ENCODE measurements at regions not wholly inside any gene's neighbourhood (a gene's known extent, or its start where the extent isn't known, plus 50 kb on each side); places are given as distances from the start of the nearest gene placed in this dataset.

DNA sequence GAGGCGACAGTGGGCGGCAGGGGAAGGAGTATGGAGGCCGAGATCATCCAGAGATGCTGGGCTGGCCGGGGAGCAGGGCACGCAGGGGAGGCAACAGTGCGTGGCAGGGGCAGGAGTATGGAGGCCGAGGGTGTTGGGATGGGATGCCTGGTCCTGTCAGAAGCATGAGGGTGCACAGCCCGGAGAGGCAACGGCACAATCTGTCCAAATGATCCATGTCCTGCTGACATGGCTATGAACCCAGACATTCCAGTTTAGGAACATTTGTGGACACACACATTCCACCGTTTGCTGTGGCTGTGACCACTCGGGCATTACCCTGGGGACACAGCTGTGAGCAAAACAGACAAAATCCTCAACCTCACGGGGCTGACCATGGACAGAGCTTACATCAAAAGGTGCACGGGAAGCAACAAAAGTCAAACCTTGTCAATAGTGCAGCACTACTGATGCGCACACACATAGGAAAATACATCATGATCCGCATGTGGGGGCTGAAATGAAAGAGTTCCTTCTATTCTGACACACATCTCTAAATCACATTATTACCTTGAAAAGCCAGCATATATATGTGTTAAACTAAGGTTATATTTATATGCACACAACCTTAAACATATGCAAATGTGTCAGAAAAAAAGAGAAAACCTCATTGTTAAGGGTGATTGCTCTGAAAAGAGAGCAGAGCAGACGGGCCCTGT is 144.0 kb upstream of the GPC1 start:
- Histone ChIP-seq H3K79me2 (ENCODE audit: insufficient read depth) (no peaks in the 10 kb centered on the region), H3K4me2 (no peak overlapping the region), H3F3A (replicated peaks; ENCODE audit: insufficient read depth) (no peaks in the 10 kb centered on the region), H3K4me1 (ENCODE audit: control insufficient read depth in 1 of 2, insufficient read depth in 2 of 2, low read depth in 1 of 2, low read length in 1 of 2) (peaks cover 0 to 5% of the 10 kb centered on the region in 2 experiments; a peak in 1 of 4 replicates), H3K27ac (ENCODE audit: low read depth in 2 of 2, low read length in 1 of 2) (no peak overlapping the region), H3K9ac (no peak overlapping the region), H4K20me1 (ENCODE audit: insufficient read depth) (no peaks in the 10 kb centered on the region), H3K27me3 (ENCODE audit: insufficient read depth) (no peaks in the 10 kb centered on the region), H3K4me3 (ENCODE audit: low read depth in 2 of 2, low read length in 1 of 2) (no peak overlapping the region), H3K36me3 (replicated peaks in 1 of 2; ENCODE audit: control insufficient read depth in 1 of 2, insufficient read depth in 2 of 2, low read length in 1 of 2) (no peaks in the 10 kb centered on the region), H3K9me3 (no peaks in the 10 kb centered on the region), H3K9me2 (no peaks in the 10 kb centered on the region), H2AFZ (ENCODE audit: low read depth) (no peak overlapping the region)
- POLR2A ChIA-PET: no interaction called here
- no peak for DNase-seq
- TF ChIP-seq EZH2phosphoT487 (IDR thresholded peaks at IDR 0.05; ENCODE audit: borderline replicate concordance, low read depth): no peak
- TF ChIP-seq GATA2 (CRISPR knock-in tag; IDR thresholded peaks at IDR 0.05): no peak
- WGBS (ENCODE audit: low lambda C conversion rate): 37% methylated on average over 16 of the region's 16 CpGs
- CTCF ChIA-PET: interaction anchor here (1.3 kb wide), 1 partner anchor 58 kb away, joined by 4 read pairs; no protein-coding TSS in a partner anchor

DNA sequence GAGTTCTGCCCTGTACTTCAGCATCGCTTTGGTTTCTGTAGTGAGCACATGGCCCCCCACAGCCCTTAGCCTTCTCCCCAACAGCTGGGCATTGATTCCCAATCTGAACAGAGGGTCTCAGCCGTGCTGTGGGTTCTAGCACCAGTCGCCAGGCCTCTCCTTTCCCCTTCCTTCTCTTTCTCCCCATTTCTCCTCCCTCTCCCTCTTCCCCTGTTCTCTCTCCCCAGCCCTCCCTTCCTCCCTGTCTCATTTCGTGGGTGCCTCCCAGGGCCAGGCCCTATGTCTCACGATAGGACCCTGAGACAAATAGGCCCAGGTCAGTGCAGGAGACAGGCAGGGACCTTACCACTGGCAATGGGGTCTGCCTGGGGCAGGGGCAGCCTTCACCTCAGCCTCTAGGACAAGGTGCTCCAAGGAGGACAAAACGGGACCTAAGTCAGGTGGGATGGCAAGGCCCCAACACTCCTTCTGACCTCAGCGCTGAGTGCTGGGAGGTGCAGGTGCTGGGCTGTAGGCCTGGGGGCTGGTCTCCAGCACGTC is 143.4 kb upstream of the GPC1 start:
- WGBS (ENCODE audit: low lambda C conversion rate): 30% methylated on average over 8 of the region's 8 CpGs
- no peaks in the 10 kb centered on the region for H3K9me2 ChIP-seq
- ChIA-PET CTCF (interaction anchor here (1.5 kb wide), 1 partner anchor 147 kb away, joined by 3 read pairs; no protein-coding TSS in a partner anchor), POLR2A (no interaction called here)
- H3K4me2 ChIP-seq: no peak overlapping the region
- no peaks in the 10 kb centered on the region for H3K27me3 ChIP-seq (ENCODE audit: insufficient read depth)
- H3F3A ChIP-seq (replicated peaks; ENCODE audit: insufficient read depth): no peaks in the 10 kb centered on the region
- no peaks in the 10 kb centered on the region for H3K9me3 ChIP-seq
- no peak for DNase-seq
- H4K20me1 ChIP-seq (ENCODE audit: insufficient read depth): no peaks in the 10 kb centered on the region
- no peak overlapping the region for H2AFZ ChIP-seq (ENCODE audit: low read depth)
- no peak overlapping the region for H3K4me3 ChIP-seq (ENCODE audit: low read depth in 2 of 2, low read length in 1 of 2)
- H3K27ac ChIP-seq (ENCODE audit: low read depth in 2 of 2, low read length in 1 of 2): no peak overlapping the region
- no peaks in the 10 kb centered on the region for H3K36me3 ChIP-seq (replicated peaks in 1 of 2; ENCODE audit: control insufficient read depth in 1 of 2, insufficient read depth in 2 of 2, low read length in 1 of 2)
- no peaks in the 10 kb centered on the region for H3K79me2 ChIP-seq (ENCODE audit: insufficient read depth)
- no peak overlapping the region for H3K9ac ChIP-seq
- H3K4me1 ChIP-seq (ENCODE audit: control insufficient read depth in 1 of 2, insufficient read depth in 2 of 2, low read depth in 1 of 2, low read length in 1 of 2): peaks cover 0 to 5% of the 10 kb centered on the region in 2 experiments; a peak in 1 of 4 replicates
- TF ChIP-seq RXRA (IDR thresholded peaks at IDR 0.05; ENCODE audit: borderline replicate concordance, low read depth) (no peak), CHD2 (IDR thresholded peaks at IDR 0.05; ENCODE audit: low read length, partially characterized antibody) (no peak), TCF12 (IDR thresholded peaks at IDR 0.05) (no peak), EP300 (IDR thresholded peaks at IDR 0.05; ENCODE audit: borderline replicate concordance in 1 of 2, low read depth in 1 of 2, low read length in 1 of 2) (no peak), SIN3A (IDR thresholded peaks at IDR 0.05; ENCODE audit: borderline replicate concordance, low read depth, low read length) (no peak), ELF1 (IDR thresholded peaks at IDR 0.05) (no peak), SMC3 (IDR thresholded peaks at IDR 0.05; ENCODE audit: low read depth, low read length) (no peak), GABPA (IDR thresholded peaks at IDR 0.05; ENCODE audit: low read depth) (no peak), REST (IDR thresholded peaks at IDR 0.05; ENCODE audit: low read depth, low read length) (no peak), FOXM1 (IDR thresholded peaks at IDR 0.05; ENCODE audit: low read depth) (no peak), NFIC (IDR thresholded peaks at IDR 0.05; ENCODE audit: borderline replicate concordance) (no peak), GATA2 (CRISPR knock-in tag; IDR thresholded peaks at IDR 0.05) (no peak)
- TF ChIP-seq, protein P1, sequence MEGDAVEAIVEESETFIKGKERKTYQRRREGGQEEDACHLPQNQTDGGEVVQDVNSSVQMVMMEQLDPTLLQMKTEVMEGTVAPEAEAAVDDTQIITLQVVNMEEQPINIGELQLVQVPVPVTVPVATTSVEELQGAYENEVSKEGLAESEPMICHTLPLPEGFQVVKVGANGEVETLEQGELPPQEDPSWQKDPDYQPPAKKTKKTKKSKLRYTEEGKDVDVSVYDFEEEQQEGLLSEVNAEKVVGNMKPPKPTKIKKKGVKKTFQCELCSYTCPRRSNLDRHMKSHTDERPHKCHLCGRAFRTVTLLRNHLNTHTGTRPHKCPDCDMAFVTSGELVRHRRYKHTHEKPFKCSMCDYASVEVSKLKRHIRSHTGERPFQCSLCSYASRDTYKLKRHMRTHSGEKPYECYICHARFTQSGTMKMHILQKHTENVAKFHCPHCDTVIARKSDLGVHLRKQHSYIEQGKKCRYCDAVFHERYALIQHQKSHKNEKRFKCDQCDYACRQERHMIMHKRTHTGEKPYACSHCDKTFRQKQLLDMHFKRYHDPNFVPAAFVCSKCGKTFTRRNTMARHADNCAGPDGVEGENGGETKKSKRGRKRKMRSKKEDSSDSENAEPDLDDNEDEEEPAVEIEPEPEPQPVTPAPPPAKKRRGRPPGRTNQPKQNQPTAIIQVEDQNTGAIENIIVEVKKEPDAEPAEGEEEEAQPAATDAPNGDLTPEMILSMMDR (IDR thresholded peaks at IDR 0.05): no peak
- TF ChIP-seq, protein P2, sequence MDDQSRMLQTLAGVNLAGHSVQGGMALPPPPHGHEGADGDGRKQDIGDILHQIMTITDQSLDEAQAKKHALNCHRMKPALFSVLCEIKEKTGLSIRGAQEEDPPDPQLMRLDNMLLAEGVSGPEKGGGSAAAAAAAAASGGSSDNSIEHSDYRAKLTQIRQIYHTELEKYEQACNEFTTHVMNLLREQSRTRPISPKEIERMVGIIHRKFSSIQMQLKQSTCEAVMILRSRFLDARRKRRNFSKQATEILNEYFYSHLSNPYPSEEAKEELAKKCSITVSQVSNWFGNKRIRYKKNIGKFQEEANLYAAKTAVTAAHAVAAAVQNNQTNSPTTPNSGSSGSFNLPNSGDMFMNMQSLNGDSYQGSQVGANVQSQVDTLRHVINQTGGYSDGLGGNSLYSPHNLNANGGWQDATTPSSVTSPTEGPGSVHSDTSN (IDR thresholded peaks at IDR 0.05): no peak
- TF ChIP-seq, protein P3, sequence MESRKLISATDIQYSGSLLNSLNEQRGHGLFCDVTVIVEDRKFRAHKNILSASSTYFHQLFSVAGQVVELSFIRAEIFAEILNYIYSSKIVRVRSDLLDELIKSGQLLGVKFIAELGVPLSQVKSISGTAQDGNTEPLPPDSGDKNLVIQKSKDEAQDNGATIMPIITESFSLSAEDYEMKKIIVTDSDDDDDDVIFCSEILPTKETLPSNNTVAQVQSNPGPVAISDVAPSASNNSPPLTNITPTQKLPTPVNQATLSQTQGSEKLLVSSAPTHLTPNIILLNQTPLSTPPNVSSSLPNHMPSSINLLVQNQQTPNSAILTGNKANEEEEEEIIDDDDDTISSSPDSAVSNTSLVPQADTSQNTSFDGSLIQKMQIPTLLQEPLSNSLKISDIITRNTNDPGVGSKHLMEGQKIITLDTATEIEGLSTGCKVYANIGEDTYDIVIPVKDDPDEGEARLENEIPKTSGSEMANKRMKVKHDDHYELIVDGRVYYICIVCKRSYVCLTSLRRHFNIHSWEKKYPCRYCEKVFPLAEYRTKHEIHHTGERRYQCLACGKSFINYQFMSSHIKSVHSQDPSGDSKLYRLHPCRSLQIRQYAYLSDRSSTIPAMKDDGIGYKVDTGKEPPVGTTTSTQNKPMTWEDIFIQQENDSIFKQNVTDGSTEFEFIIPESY (IDR thresholded peaks at IDR 0.05; ENCODE audit: borderline replicate concordance, low read depth): no peak
- TF ChIP-seq, protein P4, sequence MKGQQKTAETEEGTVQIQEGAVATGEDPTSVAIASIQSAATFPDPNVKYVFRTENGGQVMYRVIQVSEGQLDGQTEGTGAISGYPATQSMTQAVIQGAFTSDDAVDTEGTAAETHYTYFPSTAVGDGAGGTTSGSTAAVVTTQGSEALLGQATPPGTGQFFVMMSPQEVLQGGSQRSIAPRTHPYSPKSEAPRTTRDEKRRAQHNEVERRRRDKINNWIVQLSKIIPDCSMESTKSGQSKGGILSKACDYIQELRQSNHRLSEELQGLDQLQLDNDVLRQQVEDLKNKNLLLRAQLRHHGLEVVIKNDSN (IDR thresholded peaks at IDR 0.05; ENCODE audit: borderline replicate concordance, low read depth): no peak

Measured in SK-N-SH (cell line).